ENCODE measurements at regions not wholly inside any gene's neighbourhood (a gene's known extent, or its start where the extent isn't known, plus 50 kb on each side); places are given as distances from the start of the nearest gene placed in this dataset.

GRCh38 chr1:200329208-200329882, 80.5 kb downstream of the ZNF281 start:
- TF ChIP-seq NR2F2 (IDR thresholded peaks at IDR 0.05) (no peak), EGR1 (IDR thresholded peaks at IDR 0.05; ENCODE audit: low read depth in 2 of 2) (no peak), JUND (IDR thresholded peaks at IDR 0.05) (no peak), FOXA1 (IDR thresholded peaks at IDR 0.05) (no peak), CTCF (IDR thresholded peaks at IDR 0.05; ENCODE audit: low read depth, low read length, missing input control) (no peak), HNF4A (conservative IDR thresholded peaks at IDR 0.05) (no peak), HNF4G (IDR thresholded peaks at IDR 0.05) (no peak), FOXA2 (IDR thresholded peaks at IDR 0.05) (no peak), ATF3 (IDR thresholded peaks at IDR 0.05) (no peak), RXRA (IDR thresholded peaks at IDR 0.05) (no peak)
- TF ChIP-seq, protein P1, sequence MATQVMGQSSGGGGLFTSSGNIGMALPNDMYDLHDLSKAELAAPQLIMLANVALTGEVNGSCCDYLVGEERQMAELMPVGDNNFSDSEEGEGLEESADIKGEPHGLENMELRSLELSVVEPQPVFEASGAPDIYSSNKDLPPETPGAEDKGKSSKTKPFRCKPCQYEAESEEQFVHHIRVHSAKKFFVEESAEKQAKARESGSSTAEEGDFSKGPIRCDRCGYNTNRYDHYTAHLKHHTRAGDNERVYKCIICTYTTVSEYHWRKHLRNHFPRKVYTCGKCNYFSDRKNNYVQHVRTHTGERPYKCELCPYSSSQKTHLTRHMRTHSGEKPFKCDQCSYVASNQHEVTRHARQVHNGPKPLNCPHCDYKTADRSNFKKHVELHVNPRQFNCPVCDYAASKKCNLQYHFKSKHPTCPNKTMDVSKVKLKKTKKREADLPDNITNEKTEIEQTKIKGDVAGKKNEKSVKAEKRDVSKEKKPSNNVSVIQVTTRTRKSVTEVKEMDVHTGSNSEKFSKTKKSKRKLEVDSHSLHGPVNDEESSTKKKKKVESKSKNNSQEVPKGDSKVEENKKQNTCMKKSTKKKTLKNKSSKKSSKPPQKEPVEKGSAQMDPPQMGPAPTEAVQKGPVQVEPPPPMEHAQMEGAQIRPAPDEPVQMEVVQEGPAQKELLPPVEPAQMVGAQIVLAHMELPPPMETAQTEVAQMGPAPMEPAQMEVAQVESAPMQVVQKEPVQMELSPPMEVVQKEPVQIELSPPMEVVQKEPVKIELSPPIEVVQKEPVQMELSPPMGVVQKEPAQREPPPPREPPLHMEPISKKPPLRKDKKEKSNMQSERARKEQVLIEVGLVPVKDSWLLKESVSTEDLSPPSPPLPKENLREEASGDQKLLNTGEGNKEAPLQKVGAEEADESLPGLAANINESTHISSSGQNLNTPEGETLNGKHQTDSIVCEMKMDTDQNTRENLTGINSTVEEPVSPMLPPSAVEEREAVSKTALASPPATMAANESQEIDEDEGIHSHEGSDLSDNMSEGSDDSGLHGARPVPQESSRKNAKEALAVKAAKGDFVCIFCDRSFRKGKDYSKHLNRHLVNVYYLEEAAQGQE (IDR thresholded peaks at IDR 0.05): no peak
- 88% methylated on average over 7 of the region's 7 CpGs for WGBS
- no peaks in the 10 kb centered on the region for H3K36me3 ChIP-seq (ENCODE audit: control insufficient read depth in 4 of 4, insufficient read depth in 3 of 4, low read depth in 1 of 4, low read length in 3 of 4)
- no peaks in the 10 kb centered on the region for H3K9me3 ChIP-seq (ENCODE audit: control insufficient read depth in 4 of 4, low read length in 3 of 4)
- no peaks in the 10 kb centered on the region for H3K27me3 ChIP-seq (ENCODE audit: control insufficient read depth in 4 of 4, insufficient read depth in 4 of 4, low read length in 3 of 4)
- DNase-seq (ENCODE audit: low spot score): no peak
- H3K4me3 ChIP-seq (ENCODE audit: low read depth in 1 of 3, low read length in 3 of 3): no peak overlapping the region
- no peaks in the 10 kb centered on the region for H3K4me1 ChIP-seq (ENCODE audit: control insufficient read depth in 4 of 4, insufficient read depth in 4 of 4, low read length in 3 of 4)
- H3K9ac ChIP-seq (ENCODE audit: low read depth in 1 of 2, low read length in 2 of 2): no peak overlapping the region
- no peak overlapping the region for H3K27ac ChIP-seq (ENCODE audit: low read depth in 1 of 2, low read length in 2 of 2)

DNA sequence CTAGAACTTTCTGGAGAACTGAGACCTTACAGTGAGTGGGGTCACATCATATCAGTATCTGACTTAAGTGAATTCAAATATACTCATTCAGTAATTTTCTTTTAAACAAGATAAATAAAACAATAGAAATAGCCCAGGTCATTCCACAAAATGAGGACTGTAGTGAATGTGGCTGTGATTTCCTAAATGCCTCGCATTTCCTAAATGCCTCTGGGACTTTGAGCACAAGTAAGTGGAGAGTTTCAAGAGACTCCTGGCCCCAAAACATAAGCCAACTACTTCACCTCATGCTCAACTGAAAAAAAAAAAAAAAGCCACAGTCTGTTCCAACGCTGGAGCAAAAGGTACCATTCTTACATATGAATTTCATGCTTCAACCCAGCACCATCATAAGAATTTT, 81.5 kb downstream of the ZNF281 start:
- Histone ChIP-seq H3K27ac (ENCODE audit: low read depth in 1 of 2, low read length in 2 of 2) (no peak overlapping the region), H3K27me3 (ENCODE audit: control insufficient read depth in 4 of 4, insufficient read depth in 4 of 4, low read length in 3 of 4) (no peaks in the 10 kb centered on the region), H3K4me1 (ENCODE audit: control insufficient read depth in 4 of 4, insufficient read depth in 4 of 4, low read length in 3 of 4) (no peaks in the 10 kb centered on the region), H3K4me3 (ENCODE audit: low read depth in 1 of 3, low read length in 3 of 3) (no peak overlapping the region), H3K9ac (ENCODE audit: low read depth in 1 of 2, low read length in 2 of 2) (no peak overlapping the region), H3K9me3 (ENCODE audit: control insufficient read depth in 4 of 4, low read length in 3 of 4) (no peaks in the 10 kb centered on the region), H3K36me3 (ENCODE audit: control insufficient read depth in 4 of 4, insufficient read depth in 3 of 4, low read depth in 1 of 4, low read length in 3 of 4) (no peaks in the 10 kb centered on the region)
- no peak for DNase-seq (ENCODE audit: low spot score)
- WGBS: 93% methylated on average over 2 of the region's 2 CpGs
- no peak for TF ChIP-seq TAF1 (conservative IDR thresholded peaks at IDR 0.05)
- TF ChIP-seq, protein P1 (IDR thresholded peaks at IDR 0.05): no peak
- no peak for TF ChIP-seq ATF3 (IDR thresholded peaks at IDR 0.05)

All from liver (tissue), 8 donors.